ENCODE measurements at regions not wholly inside any gene's neighbourhood (a gene's known extent, or its start where the extent isn't known, plus 50 kb on each side); places are given as distances from the start of the nearest gene placed in this dataset.
"Not testable (repeated sequence)": the region's sequence is repeated elsewhere in the genome, so short reads cannot be mapped to it uniquely, and the experiment has no call there.

DNA sequence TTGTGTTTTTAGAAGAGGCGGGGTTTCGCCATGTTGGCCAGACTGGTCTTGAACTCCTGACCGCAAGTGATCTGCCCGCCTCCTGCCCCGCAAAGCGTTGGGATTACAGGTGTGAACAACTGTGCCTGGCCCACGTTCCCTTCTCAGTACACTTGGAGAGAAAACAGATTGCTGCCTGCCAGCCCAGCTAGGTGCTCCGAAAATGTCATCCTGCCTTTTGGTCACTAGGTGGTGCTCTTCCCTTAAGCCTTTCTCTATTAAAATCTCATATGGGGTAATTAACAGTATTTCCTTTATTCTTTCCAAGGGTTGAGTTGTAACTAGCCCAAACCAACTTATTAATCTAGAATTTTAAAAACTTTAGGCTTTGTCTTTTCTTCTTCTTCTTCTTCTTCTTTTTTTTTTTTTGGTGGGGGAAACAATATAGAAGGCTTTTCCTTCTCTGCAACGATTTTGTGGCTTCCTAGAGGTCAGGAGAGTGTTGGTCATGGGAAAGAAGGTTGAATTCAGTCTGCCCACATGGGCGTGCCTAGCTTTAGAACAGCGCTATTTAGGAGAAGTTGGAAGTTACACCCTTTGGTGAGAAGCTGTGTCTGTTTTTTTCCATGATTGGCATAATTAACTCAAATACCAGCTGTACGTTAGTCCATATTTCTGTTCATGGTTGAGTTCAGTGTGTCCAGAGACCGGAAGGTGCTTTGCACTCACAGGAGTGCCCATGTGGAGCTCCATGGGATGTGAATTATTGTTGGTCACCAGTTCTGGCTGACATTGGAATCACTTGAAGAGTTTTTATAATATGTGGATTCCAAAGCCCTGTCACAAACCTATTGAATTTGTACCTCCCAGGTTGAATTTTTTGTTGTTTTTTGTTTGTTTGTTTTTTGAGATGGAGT, 110.1 kb downstream of the LAT start:
- WGBS, 2 donors: 38% methylated on average over 2 of the region's 13 CpGs; no CpG with 5 or more reads in 1 of the 2 donors
- H3K4me1 ChIP-seq; H3K9me3 ChIP-seq; H3K4me3 ChIP-seq; DNase-seq; intact Hi-C loops (cut with DNase I); H3K27me3 ChIP-seq; H3K36me3 ChIP-seq; H3K27ac ChIP-seq: not testable (repeated sequence)
- peak in 4 of 6 experiments; percentile 17 to 45 (median 26) for TF ChIP-seq CTCF (IDR thresholded peaks at IDR 0.05)

- H3K36me3 ChIP-seq; H3K27ac ChIP-seq; H3K4me1 ChIP-seq; DNase-seq; H3K4me3 ChIP-seq; H3K27me3 ChIP-seq; H3K9me3 ChIP-seq; intact Hi-C loops (cut with DNase I): not testable (repeated sequence)
- WGBS, 2 donors: 16 to 35% methylated on average over 3 of the region's 3 CpGs
These were observed 109.5 kb downstream of the LAT start for GRCh38 chr16:29094325-29094724.

DNA sequence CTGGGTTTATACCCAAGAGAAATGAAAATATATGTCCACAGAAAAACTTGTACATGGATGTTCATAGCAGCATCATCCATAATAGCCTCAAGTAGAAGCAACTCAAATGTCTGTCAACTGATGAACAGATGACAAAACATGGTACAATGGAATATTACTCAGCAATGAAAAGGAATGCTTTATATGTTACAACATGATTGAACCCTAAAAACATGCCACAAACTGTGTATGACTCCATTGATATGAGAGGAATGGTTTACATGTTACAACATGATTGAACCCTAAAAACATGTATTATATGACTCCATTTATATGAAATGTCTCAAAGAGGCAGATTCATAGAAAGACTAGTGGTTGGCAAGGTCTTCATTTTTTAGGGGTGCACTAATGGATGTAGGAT, 104.8 kb downstream of the LAT start:
- DNase-seq; intact Hi-C loops (cut with DNase I); H3K4me1 ChIP-seq; H3K36me3 ChIP-seq; H3K9me3 ChIP-seq; H3K27ac ChIP-seq; H3K27me3 ChIP-seq; H3K4me3 ChIP-seq: not testable (repeated sequence)

GRCh38 chr16:29087673-29088072, 102.8 kb downstream of the LAT start:
- H3K27ac ChIP-seq; H3K4me1 ChIP-seq; DNase-seq; H3K9me3 ChIP-seq; H3K27me3 ChIP-seq; intact Hi-C loops (cut with DNase I); H3K36me3 ChIP-seq; H3K4me3 ChIP-seq: not testable (repeated sequence)
- WGBS, 2 donors: 61 to 62% methylated on average over 4 of the region's 4 CpGs

GRCh38 chr16:29081829-29082639, 97.2 kb downstream of the LAT start:
- H3K4me1 ChIP-seq; intact Hi-C loops (cut with DNase I); DNase-seq; H3K27me3 ChIP-seq; H3K36me3 ChIP-seq; H3K9me3 ChIP-seq: not testable (repeated sequence)
- H3K4me3 ChIP-seq: peak overlapping the region in 3 of 4 donors; percentile 31 to 61 (median 37)
- WGBS, 2 donors: 7 to 30% methylated on average over 4 to 5 of the region's 74 CpGs
- peak overlapping the region in 1 of 4 donors; percentile 42 for H3K27ac ChIP-seq

DNA sequence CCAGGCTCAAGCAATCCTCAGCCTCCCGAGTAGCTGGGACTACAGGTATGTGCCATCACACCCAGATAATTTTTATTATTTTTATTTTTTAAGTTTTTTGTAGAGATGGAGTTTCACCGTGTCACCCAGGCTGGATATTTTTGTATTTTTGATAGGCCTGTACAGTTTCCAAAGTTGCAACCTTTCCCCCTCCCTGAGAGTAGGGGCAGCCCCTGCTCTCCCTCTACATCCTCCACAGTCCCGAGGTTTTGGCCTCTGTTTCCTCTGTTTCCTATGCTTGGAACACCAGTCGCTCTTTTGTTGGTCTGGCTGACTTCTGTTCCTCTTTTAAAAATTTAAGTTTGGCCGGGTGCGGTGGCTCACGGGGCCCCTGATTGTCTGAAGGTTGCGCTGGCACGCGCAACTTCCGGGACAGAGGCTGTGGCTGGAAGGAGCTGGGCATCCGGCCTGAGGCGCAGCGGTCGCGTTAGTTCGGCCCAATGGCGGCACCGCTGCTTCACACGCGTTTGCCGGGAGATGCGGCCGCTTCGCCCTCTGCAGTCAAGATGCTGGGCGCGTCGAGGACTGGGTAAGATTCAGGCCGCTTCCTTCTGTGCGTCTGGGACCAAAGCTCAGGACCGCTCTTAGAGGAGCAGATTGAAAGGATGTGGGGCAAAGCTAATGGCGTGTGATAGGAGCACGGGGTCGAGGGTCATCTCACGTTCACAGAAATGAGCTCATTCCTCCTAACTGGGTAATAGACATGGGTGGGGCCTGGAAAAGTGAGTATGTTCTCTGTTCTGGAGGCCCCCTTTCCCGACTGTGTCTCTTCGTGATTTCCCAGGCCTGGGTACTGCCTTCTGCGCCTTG, 89.9 kb downstream of the LAT start:
- DNase-seq; intact Hi-C loops (cut with DNase I): not testable (repeated sequence)
- H3K4me3 ChIP-seq: peak overlapping the region; percentile 23 to 65 (median 42)

DNA sequence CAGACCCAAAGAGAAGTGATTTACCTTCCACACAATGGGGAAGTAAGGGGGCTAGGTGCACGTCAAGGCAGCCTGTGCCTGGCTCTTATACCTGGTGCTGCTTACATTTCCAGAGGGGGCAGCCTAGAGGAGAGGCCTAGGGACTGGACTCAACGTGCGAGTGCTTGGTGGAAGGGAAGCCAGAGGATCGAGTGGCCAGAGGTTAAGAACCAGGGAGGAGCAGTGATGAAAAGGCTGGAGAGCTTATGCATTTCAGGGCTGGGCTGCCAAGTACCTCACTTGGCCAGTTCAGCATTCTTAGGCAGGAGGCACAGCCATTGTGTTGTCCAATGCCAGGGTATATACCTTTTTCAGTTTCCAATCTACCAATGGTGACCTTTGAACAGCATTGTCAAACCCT, 77.4 kb downstream of the LAT start:
- H3K27me3 ChIP-seq; H3K27ac ChIP-seq; H3K36me3 ChIP-seq; H3K4me3 ChIP-seq; H3K4me1 ChIP-seq; H3K9me3 ChIP-seq; DNase-seq; intact Hi-C loops (cut with DNase I): not testable (repeated sequence)
- no CpG with 5 or more reads among the region's 4 CpGs for WGBS, 2 donors

More for the DNA sequence above, 89.9 kb downstream of the LAT start:
- H3K9me3 ChIP-seq, H3K36me3 ChIP-seq, H3K27me3 ChIP-seq: not testable (repeated sequence)
- WGBS, 2 donors: 22 to 39% methylated on average over 12 of the region's 38 CpGs
- H3K27ac ChIP-seq: peak overlapping the region; percentile 70 to 92 (median 83)
- H3K4me1 ChIP-seq: peaks cover 0 to 12% (median 4%) of the 10 kb centered on the region in 3 donors
- peak in 1 of 4 donors; percentile 24 for TF ChIP-seq POLR2A (IDR thresholded peaks at IDR 0.05)

GRCh38 chr16:29061467-29061921, 76.6 kb downstream of the LAT start:
- no CpG with 5 or more reads among the region's 7 CpGs for WGBS, 2 donors
- H3K36me3 ChIP-seq; H3K27me3 ChIP-seq; H3K4me3 ChIP-seq; H3K4me1 ChIP-seq; H3K27ac ChIP-seq; H3K9me3 ChIP-seq; DNase-seq; intact Hi-C loops (cut with DNase I): not testable (repeated sequence)

DNA sequence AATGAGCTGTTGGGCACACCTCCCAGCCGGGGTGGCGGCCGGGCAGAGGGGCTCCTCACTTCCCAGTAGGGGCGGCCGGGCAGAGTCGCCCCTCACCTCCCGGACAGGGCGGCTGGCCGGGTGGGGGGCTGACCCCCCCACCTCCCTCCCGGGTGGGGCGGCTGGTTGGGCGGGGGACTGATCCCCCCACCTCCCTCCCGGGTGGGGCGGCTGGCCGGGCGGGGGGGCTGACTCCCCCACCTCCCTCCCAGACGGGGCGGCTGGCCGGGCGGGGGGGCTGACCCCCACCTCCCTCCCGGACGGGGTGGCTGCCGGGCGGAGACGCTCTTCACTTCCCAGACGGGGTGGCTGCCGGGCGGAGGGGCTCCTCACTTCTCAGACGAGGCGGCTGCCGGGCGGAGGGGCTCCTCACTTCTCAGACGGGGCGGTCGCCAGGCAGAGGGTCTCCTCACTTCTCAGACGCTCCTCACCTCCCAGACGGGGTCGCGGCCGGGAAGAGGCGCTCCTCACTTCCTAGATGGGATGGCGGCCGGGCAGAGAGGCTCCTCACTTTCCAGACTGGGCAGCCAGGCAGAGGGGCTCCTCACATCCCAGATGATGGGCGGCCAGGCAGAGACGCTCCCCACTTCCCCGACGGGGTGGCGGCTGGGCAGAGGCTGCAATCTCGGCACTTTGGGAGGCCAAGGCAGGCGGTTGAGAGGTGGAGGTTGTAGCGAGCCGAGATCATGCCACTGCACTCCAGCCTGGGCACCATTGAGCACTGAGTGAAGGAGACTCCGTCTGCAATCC, 75.4 kb downstream of the LAT start:
- no CpG with 5 or more reads among the region's 53 CpGs for WGBS, 2 donors
- H3K9me3 ChIP-seq; H3K4me1 ChIP-seq; H3K36me3 ChIP-seq; H3K27me3 ChIP-seq; DNase-seq; intact Hi-C loops (cut with DNase I); H3K4me3 ChIP-seq; H3K27ac ChIP-seq: not testable (repeated sequence)

DNA sequence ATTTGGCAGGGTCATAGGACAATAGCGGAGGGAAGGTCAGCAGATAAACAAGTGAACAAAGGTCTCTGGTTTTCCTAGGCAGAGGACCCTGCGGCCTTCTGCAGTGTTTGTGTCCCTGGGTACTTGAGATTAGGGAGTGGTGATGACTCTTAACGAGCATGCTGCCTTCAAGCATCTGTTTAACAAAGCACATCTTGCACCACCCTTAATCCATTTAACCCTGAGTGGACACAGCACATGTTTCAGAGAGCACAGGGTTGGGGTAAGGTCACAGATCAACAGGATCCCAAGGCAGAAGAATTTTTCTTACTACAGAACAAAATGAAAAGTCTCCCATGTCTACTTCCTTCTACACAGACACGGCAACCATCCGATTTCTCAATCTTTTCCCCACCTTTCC, 74.7 kb downstream of the LAT start:
- H3K27ac ChIP-seq; intact Hi-C loops (cut with DNase I); H3K4me3 ChIP-seq; DNase-seq; H3K27me3 ChIP-seq; H3K36me3 ChIP-seq; H3K4me1 ChIP-seq; H3K9me3 ChIP-seq: not testable (repeated sequence)
- no CpG with 5 or more reads among the region's 5 CpGs for WGBS, 2 donors

Data from esophagus squamous epithelium (tissue), 5 donors.